Tibial nerve (tissue), 4 donors: ENCODE measurements at regions not wholly inside any gene's neighbourhood (a gene's known extent, or its start where the extent isn't known, plus 50 kb on each side); places are given as distances from the start of the nearest gene placed in this dataset.

Experiments
- DNase-seq, 2 donors: peaks; one replicate each; pipeline ENCODE4 v3.0.0-alpha.2; 2019; ENCODE audit warnings: low spot score in 2 of 2
- H3K27ac ChIP-seq, 4 donors: fragments of 200-600 bp; sonication (generic) in 3 of 4; one replicate each; pipeline ENCODE4 v1.5.1; 2017 to 2019; ENCODE audit warnings: mild to moderate bottlenecking in 1 of 4
- H3K27me3 ChIP-seq, 2 donors: fragments of 200-600 bp; sonication (generic) in 1 of 2; one replicate each; pipeline versions ENCODE4 v1.5.1 to v1.6.0; 2017 to 2019
- H3K36me3 ChIP-seq, 3 donors: fragments of 200-600 bp; sonication (generic); one replicate each; pipeline ENCODE4 v1.5.1; 2018 to 2019
- H3K4me1 ChIP-seq, 4 donors: fragments of 200-600 bp; sonication (generic) in 3 of 4; one replicate each; pipeline ENCODE4 v1.5.1; 2017 to 2019
- H3K4me3 ChIP-seq, 4 donors: fragments of 200-600 bp; sonication (generic) in 3 of 4; one replicate each; pipeline ENCODE4 v1.5.1; 2017 to 2019; ENCODE audit warnings: mild to moderate bottlenecking in 1 of 4, moderate library complexity in 1 of 4
- H3K9me3 ChIP-seq, 4 donors: fragments of 200-600 bp; sonication (generic) in 3 of 4; one replicate each; pipeline ENCODE4 v1.5.1; 2017 to 2019
- EP300 ChIP-seq, 2 donors: sonication (generic); formaldehyde crosslinking; IDR thresholded peaks; one replicate each; pipeline ENCODE4 v1.6.1; 2017; ENCODE audit warnings: antibody characterized with exemption in 2 of 2, mild to moderate bottlenecking in 1 of 2
- POLR2A ChIP-seq, 2 donors: fragments of 450-650 bp; IDR thresholded peaks; one replicate each; pipeline ENCODE4 v1.6.1; 2017; ENCODE audit warnings: antibody characterized with exemption in 2 of 2, mild to moderate bottlenecking in 2 of 2, moderate library complexity in 2 of 2
- WGBS, 2 donors: methylation state at CpG; one replicate each; pipeline ENCODE4 v1.1.5; 2018; 5-methylcytosine and 5-hydroxymethylcytosine counted together
- TF ChIP-seq, protein P1 (sequence below), 5 experiments: fragments of 200-600 bp in 3 of 5; fragments of 450-650 bp in 2 of 5; sonication (generic) in 3 of 5; IDR thresholded peaks; one replicate each; pipeline ENCODE4 v1.5.1; 2016 to 2019; ENCODE audit warnings: antibody characterized with exemption in 5 of 5, mild to moderate bottlenecking in 3 of 5, moderate library complexity in 2 of 5

DNA sequence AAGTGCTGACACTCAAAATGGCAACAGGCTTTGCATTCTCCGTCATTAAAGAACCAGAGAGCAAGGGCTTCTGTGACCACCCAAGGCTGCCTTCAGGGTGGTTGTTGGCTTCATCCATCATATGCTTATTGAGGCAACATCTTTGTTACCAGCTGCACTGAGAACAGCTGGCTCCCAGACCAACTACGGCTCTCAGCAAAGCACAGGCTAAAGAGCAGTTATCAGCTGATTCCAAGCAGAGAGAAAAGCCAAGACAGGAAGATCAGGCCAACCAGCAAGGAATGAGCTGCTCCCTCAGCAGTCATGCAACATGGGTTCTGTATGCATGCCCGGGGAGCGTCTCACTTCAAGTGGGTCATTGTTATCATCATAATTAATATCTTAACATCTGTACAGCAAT lies 358.9 kb downstream of the ACTL7B start:
- no peaks in the 10 kb centered on the region for H3K4me1 ChIP-seq
- DNase-seq = no peak
- no peak overlapping the region for H3K4me3 ChIP-seq
- no peaks in the 10 kb centered on the region for H3K27me3 ChIP-seq
- TF ChIP-seq, protein P1, sequence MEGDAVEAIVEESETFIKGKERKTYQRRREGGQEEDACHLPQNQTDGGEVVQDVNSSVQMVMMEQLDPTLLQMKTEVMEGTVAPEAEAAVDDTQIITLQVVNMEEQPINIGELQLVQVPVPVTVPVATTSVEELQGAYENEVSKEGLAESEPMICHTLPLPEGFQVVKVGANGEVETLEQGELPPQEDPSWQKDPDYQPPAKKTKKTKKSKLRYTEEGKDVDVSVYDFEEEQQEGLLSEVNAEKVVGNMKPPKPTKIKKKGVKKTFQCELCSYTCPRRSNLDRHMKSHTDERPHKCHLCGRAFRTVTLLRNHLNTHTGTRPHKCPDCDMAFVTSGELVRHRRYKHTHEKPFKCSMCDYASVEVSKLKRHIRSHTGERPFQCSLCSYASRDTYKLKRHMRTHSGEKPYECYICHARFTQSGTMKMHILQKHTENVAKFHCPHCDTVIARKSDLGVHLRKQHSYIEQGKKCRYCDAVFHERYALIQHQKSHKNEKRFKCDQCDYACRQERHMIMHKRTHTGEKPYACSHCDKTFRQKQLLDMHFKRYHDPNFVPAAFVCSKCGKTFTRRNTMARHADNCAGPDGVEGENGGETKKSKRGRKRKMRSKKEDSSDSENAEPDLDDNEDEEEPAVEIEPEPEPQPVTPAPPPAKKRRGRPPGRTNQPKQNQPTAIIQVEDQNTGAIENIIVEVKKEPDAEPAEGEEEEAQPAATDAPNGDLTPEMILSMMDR (IDR thresholded peaks at IDR 0.05) = no peak
- TF ChIP-seq EP300 (IDR thresholded peaks at IDR 0.05) (no peak), POLR2A (IDR thresholded peaks at IDR 0.05) (no peak)
- no peaks in the 10 kb centered on the region for H3K36me3 ChIP-seq
- peaks cover 0 to 14% (median 0%) of the 10 kb centered on the region in 4 donors for H3K9me3 ChIP-seq
- no peak overlapping the region for H3K27ac ChIP-seq
- WGBS, 2 donors = 85 to 93% methylated on average over 4 of the region's 4 CpGs

DNA sequence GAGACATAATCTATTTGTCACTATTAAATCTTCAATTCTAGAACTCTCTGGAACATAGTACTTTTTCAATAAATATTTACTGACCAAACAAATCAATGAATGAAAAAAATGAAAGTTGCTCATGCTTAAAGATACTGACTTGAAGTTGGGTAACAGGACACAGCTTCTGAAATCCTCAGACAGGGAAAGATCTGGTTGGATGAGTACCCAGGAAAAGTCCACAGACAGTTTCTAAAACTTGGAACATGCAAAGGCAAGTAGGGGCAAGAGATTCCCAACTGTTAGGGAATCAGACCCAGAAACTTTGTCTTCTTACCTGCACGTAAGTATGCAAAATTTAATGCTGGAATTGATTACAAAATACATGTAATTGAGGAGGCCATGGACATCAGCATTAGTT lies 366.2 kb downstream of the ACTL7B start:
- Histone ChIP-seq H3K4me3 (no peak overlapping the region), H3K4me1 (no peaks in the 10 kb centered on the region), H3K9me3 (peaks cover 0 to 4% (median 0%) of the 10 kb centered on the region in 4 donors), H3K27ac (no peak overlapping the region), H3K36me3 (no peaks in the 10 kb centered on the region), H3K27me3 (no peaks in the 10 kb centered on the region)
- TF ChIP-seq EP300 (IDR thresholded peaks at IDR 0.05) = no peak
- TF ChIP-seq, protein P1 (IDR thresholded peaks at IDR 0.05) = no peak
- TF ChIP-seq POLR2A (IDR thresholded peaks at IDR 0.05) = no peak
- DNase-seq = no peak
- WGBS, 2 donors = 97 to 100% methylated on average over 1 of the region's 1 CpG

DNA sequence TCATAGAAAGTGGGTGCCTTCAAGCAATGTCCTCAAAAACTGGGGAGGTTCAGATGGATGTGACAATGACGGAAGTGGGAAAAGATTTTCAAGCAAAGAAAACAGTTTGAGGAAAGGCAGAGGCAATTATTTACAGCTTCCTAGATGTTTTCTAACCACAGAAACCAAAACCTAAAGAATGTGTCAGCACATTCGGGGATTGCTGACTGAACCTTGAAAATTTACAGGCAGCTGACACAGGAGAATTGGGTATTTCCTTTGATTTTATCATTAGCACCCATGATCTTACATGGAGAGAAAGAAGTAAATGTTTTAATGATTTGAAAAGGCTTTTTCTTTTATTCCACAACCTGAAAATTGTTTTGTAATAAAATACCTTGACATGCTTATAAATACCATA lies 369.0 kb downstream of the ACTL7B start:
- no peak overlapping the region for H3K27ac ChIP-seq
- TF ChIP-seq EP300 (IDR thresholded peaks at IDR 0.05) (no peak), POLR2A (IDR thresholded peaks at IDR 0.05) (no peak)
- TF ChIP-seq, protein P1 (IDR thresholded peaks at IDR 0.05) = no peak
- DNase-seq = no peak
- no peaks in the 10 kb centered on the region for H3K27me3 ChIP-seq
- H3K4me3 ChIP-seq = no peak overlapping the region
- peaks cover 0 to 4% (median 0%) of the 10 kb centered on the region in 4 donors for H3K9me3 ChIP-seq
- H3K36me3 ChIP-seq = no peaks in the 10 kb centered on the region
- WGBS, 2 donors = 58 to 63% methylated on average over 2 of the region's 2 CpGs
- H3K4me1 ChIP-seq = no peaks in the 10 kb centered on the region

DNA sequence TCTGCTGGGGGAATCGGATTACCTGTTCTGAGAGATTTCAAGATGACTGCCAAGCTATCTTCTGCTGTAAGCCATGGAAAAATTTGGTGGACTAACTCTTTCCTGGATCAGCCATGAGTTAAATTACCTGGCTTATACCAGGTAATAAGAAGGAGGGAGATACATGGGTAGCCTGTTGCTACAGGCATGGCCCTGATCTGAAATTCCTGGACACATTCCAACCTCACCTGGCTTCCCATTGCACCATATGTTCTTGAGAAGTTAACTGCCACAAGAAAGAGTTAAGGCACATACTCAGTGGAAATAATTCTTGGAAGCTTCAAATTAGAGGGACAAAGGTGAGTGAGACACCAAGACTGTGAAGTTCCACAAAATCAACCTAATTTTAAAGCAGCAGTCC lies 371.3 kb downstream of the ACTL7B start:
- no peak for DNase-seq
- WGBS, 2 donors = 75 to 100% methylated on average over 1 of the region's 1 CpG
- Histone ChIP-seq H3K27ac (no peak overlapping the region), H3K27me3 (no peaks in the 10 kb centered on the region), H3K4me3 (no peak overlapping the region), H3K4me1 (no peaks in the 10 kb centered on the region), H3K9me3 (peaks cover 0 to 4% (median 0%) of the 10 kb centered on the region in 4 donors), H3K36me3 (no peaks in the 10 kb centered on the region)
- TF ChIP-seq, protein P1 (IDR thresholded peaks at IDR 0.05) = no peak
- no peak for TF ChIP-seq EP300 (IDR thresholded peaks at IDR 0.05)
- no peak for TF ChIP-seq POLR2A (IDR thresholded peaks at IDR 0.05)

DNA sequence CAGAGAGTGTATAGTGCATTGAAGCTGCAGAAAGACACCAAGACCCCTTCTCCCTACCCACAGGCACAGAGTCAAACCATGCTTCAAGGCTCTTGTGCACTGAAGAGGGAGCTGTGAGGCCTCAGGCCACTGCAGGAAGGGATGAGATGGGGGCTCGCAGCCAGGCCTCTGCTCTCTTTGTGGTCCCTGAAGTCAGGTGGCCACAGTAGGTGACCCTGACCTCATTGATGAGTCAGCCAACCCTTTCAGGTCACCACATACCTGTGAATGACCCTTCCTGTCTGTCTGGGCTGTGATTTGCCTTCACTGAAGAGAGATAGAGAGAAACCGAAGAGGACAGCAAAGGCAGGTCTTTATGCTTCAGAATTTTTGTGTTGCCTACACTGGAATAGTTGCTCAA lies 372.1 kb downstream of the ACTL7B start:
- DNase-seq = no peak
- H3K4me3 ChIP-seq = no peak overlapping the region
- TF ChIP-seq, protein P1 (IDR thresholded peaks at IDR 0.05) = no peak
- TF ChIP-seq POLR2A (IDR thresholded peaks at IDR 0.05) = no peak
- TF ChIP-seq EP300 (IDR thresholded peaks at IDR 0.05) = no peak
- peaks cover 0 to 2% (median under 1%) of the 10 kb centered on the region in 4 donors for H3K4me1 ChIP-seq
- no peaks in the 10 kb centered on the region for H3K36me3 ChIP-seq
- no peaks in the 10 kb centered on the region for H3K27me3 ChIP-seq
- peaks cover 0 to 4% (median 0%) of the 10 kb centered on the region in 4 donors for H3K9me3 ChIP-seq
- no peak overlapping the region for H3K27ac ChIP-seq
- WGBS, 2 donors = 81 to 92% methylated on average over 2 of the region's 2 CpGs
